Caki2 (cell line): ENCODE measurements at regions not wholly inside any gene's neighbourhood (a gene's known extent, or its start where the extent isn't known, plus 50 kb on each side); places are given as distances from the start of the nearest gene placed in this dataset.
A peak's percentile ranks its signal among the peaks of the same experiment; 100 is the strongest.

Source experiments
- DNase-seq: peaks from one replicate; pipeline ENCODE4 v3.0.0-alpha.2; 2015; ENCODE audit warnings: low read depth
- in situ Hi-C: cut with HindIII; loops from 2 replicates; pipeline ENCODE4 v1.10.0; 2016; ENCODE audit warnings: low sequenced_read_pairs, low pct_unique_long_range_greater_than_20kb, mixed read lengths

DNA sequence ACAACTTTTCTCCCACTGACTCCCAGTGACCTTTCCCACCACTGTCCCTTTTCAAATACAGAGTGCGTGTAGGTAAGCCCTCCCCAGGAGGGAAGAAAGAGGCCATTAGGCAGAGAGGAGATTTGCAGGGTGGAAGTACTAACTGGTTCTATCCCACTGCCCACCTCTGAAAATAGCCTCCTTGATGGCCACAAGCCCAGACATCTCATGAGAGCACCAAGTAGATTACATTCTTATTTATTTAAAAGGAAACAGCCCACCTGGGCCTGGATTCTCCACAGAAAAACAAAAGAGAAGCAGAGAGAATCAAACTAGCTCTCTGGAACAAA, 445.3 kb downstream of the FOXO1 start:
- in situ Hi-C loops = no loop called here
- no peak for DNase-seq

DNA sequence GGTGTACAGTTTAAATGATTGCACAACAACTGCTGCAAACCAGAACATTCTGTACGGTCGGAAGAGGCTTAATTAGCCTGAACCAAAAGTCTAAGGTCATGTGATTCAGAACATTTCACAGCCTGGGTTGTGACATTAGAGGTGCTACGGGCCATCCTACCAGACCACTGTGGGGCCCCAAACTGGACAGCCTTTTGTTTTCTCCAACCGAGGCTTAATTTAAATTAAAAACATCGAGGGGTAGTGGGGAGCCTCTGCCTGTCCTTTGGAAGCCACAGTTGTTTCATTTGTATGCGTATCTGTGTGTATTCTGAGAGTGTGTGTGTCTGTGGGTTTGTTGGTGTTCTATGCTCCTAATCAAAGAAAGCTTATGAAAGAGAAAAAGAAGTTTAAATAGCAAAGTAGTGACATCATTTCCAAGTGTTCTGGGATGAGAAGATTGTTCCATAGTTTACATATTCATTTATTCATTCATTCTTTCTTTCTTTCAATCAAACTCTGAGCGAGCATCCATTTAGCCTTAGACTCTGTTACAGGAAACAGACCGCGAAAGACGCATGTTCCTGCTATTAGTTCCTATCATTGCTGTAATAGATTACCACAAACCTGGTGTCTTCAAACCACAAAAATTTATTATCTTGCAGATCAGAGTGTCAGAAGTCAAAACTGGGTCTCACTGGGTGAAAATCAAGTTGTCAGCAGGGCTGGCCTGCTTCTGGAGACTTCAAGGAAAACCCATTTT, 444.8 kb downstream of the FOXO1 start:
- peak; percentile 29 for DNase-seq
- in situ Hi-C loops = no loop called here

DNA sequence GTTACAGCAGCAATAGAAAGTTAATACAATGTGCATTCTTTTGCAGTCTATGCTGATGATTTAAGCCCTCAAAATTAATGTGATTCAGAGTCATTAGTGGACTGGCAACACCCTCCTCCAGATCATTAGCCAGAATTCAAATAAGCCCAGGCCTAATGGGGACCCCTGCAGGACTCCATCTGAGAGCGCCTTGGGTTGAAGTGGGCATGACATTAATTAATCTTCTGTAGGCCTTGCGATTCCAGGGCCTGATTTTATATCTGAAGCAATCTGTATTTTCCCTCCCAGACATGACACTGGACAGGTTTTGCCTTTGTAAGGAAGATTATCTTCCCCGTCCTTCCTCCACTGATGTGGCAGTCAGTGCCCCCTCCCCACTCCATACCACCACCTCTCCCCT, 442.9 kb downstream of the FOXO1 start:
- DNase-seq = no peak
- in situ Hi-C loops = no loop called here

DNA sequence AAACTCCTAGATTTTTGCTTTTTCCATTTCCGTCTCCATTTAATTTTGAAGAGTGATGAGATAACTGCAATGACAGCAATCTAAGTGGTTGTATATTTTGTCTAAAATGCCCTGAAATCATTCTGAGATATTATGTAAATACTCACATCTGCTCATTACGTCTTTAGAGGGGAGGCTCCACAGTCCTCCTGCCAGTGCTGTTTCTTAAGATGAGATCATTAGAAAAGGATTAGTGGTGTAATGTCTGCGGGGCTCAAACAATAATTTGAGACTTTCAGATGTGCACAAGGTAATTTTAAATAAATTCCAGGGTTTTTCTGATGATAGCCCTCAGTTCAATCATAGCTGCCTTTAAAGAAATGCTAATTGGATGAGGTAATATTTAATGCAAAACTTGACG, 437.9 kb downstream of the FOXO1 start:
- no peak for DNase-seq
- in situ Hi-C loops = no loop called here

DNA sequence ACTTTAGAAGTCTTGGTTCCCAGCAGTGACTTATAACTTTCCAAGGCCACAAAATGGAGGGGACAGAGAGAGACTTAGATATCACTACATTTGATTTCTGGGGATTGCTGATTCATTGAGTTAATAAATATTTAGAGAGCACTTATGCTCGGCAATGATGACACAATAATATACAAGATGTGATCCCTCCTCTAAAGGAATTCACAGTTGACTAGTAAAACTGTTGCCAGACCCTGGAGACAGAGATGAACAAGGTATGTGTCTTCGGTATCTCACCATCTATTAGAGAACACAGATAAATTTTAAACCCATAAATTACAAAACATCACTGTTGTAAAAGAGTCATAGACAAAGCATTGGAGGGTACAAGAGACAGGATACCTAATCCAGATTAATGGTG, 437.5 kb downstream of the FOXO1 start:
- in situ Hi-C loops = no loop called here
- peak; percentile 59 for DNase-seq

DNA sequence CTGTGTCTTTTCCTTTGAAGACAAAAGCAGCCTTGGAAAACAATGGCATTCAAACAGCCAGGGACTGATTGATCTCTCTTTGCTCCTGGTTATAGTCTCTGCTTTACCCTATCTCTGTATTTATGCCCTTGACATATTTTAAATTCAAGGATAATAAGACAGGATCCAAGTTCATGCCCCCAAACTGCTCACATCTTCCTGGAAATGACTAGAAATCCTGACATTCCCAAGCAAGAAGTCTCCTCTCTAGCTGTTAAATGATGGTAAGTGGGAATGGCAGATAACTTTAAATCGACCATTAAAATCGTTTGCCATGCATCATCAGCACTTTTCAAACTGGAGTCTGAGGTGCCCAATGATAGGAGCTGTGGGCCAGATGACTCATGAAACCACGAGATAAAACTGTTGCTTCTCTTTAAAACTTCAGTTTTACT, 435.6 kb downstream of the FOXO1 start:
- DNase-seq = peak; percentile 6
- in situ Hi-C loops = no loop called here

DNA sequence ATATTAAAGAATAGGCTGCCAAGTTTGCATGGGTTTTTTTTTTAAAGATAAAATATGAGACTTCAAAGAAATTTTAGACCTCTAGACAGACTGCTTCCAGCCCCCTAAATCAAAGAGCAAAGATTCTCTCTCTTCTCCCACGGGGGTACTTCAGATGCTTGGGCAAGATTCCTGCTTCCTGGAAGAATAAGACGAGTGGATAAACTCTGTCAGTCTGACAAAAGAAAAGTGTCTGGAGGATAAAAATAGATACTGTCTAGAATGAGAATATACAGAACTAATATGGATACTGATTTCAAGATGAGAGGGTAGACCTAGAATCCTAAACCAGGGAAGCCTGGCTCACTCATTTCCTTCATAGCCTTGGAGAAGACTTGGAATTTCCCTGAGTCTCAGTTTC, 435.1 kb downstream of the FOXO1 start:
- no peak for DNase-seq
- in situ Hi-C loops = no loop called here

DNA sequence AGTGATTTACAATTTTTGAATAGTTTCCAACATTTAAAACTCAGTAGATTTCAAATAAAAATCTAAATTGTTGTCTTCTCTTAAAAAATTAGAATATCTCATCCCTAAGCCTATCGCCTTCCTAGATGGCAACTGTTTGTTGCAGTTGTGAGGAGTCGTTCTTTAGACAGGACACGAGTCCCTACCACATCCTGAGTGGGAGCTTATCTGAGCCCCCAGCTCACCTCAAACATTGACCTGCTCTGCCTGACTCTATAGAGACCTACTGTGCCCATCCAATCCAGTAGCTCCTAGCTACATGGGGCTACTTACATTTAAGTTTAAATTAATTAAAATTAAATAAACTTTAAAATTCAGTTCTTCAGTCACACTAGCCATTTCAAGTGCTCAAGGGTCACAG, 434.7 kb downstream of the FOXO1 start:
- DNase-seq = no peak
- in situ Hi-C loops = no loop called here

DNA sequence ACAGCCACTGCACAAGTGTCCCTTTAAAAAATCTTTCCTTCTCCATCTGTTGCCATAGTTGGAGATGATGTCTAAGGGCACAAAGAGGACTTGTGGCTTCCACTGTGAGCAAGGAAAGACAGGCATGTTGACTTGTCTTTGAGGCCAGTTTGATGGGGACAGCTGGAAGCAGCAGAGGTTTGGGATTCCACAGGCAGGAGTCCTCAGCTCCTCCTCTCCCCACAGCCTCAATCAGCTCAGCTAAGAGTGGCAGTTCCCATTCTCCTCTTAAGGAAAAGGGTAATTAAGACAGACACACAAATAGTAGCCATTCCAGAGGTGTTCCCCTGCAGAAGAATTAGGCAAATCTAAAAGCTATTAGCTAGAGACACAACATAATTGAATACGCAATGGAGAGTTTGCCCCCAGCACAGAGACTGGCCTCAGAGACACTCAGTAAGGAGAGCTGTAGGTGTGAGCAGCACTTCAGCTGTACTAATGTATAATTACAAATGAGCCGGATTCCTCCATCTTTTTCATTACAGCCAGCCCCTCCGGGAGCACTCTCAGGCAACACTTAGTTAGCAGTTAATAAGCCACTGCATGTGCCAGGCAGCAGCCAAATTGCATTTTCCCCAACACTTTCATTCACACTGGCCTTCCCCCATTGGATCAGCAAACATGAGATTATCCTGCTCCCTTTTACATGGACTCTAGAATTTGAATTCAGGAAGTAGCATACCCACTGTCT, 434.0 kb downstream of the FOXO1 start:
- DNase-seq = no peak
- in situ Hi-C loops = no loop called here

DNA sequence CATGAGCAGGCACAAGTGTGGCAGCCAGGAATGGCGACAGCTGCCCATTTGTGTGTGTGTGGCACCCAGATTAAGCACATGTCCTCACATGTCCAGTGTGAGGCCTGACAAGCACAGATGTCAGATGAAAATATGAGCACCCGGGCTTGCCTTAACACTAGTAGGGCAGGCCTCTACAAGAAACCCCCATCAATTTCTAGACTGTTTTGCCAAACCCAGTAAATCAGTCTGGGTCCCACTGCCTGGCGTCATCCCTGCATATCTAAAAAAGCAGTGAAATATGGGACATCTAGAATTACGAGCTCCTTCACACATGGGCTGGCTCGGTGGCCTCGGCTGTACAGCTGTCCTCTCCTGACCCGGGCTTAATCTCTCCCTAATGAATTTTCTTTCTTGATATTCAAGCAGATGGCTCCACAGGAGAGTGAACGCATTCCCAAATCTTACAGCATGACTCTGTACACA, 432.7 kb downstream of the FOXO1 start:
- in situ Hi-C loops = no loop called here
- DNase-seq = no peak

DNA sequence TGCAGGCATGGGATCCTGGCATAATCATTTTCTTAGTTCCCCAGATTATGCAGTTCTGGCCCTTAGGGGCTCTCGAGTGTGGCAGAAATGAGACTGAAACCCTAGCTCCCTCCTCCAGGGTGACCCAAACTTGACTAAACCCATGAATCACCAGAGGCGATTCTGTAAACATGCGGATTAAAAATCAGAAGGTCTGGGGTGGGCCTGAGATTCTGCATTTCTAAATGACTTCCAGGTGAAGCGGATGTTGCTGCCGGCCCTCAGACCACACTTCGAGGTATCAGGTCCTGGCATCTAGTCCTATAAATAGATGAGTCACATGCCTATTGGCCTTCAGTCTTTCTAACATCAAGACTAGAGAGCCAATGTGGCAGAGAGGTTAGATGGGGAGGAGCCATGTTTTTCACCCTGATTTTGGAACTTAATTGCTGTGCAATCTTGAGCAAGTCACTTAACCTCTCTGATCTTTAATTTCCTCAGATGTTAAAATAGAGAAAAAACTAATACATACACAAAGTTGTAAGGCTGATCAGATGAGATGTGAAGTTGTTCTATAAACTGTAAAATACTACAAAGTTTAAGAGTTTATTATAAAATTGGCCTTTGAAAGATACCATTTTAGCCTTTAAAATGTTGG, 431.2 kb downstream of the FOXO1 start:
- in situ Hi-C loops = no loop called here
- no peak for DNase-seq

DNA sequence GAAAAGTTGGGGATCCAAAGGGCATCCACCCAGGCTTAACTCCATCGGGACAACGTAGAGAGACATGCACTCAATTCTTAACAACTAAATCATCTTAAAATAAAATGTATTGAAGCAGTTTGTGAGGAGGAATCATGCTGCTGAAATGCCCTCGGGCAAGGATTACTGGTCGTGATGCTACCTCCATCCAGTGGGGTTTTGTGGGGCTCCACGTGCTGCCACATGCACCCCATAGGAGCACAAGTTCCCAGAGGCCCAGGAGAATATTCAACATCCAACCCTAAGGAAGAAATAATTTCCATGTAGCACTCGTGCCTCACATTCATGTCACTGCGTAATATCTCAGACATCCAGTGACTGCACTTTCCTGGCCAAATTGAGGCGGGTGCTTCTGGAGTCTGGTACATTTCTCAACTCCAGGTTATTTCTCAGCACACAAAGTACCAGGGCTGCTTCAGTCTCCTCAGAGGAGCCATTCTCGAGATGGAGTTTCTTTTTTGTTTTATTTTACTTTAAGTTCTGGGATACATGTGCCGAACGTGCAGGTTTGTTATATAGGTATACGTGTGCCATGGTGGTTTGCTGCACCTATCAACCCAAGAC, 429.8 kb downstream of the FOXO1 start:
- DNase-seq = no peak
- in situ Hi-C loops = no loop called here

DNA sequence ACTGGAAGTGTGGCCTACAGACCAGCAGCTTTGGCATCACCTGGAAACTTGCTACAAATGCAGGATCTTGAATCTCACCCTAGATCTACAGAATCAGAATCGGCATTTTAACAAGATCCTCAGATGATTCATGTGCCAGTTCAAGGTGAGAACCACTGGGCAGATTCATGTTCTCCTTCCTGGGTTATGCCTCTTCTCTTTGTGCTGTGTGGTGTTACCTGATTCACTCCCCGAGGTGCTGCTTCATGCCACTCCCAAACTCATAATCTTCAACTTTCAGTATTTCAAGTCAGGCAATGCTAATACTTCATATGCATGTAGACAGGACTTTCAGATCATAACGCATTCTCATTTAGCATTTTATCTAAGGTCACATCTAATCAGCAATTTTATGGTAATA, 427.7 kb downstream of the FOXO1 start:
- in situ Hi-C loops = no loop called here
- no peak for DNase-seq

DNA sequence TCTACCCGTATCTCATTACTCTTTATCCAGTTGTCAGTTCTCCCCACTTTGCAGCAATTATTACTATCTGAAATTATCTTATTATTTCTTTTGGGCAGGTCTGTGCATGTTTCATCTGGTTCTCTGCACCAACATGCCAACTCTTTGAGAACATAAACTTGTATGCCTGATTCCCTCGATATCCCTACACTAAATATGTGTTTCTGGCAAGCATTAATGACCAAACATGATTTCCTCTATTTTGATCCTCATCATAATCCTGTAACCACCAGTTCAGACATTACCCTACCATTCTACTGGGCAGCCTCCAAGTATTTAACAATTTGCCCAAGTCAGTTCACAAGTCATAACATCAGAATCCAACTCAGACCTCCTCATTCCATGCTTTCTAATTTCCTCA, 426.1 kb downstream of the FOXO1 start:
- in situ Hi-C loops = no loop called here
- no peak for DNase-seq

DNA sequence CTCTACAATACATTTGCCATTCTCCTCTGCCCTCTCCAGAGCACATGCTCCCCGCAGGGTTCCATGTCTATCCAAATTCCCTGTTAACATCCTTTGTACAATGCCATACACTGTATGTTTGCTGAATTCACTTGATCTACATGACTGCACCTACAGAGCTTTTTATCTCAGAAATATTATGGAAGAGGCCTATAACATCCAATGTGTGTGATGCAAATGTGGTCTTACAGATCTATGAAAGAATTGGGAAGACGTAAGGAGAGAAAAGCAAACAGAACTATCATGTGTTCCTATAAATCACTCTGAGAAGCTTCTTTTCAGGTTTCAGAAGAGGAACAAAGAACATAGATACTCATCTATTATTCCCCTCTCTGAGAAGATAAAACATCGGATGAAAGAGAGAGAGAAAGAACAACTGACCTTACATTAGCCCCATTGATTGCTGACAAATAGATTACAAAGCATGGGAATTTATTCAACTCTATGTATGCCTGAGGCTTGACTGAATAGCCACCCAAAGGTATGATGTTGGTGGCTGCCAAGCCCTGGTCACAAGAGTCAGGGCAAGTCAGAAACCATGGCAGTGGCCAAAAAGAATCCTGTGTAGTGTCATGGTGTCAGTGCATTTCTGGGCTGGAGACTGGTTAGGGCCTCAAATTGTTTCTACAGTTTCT, 425.2 kb downstream of the FOXO1 start:
- no peak for DNase-seq
- in situ Hi-C loops = no loop called here

DNA sequence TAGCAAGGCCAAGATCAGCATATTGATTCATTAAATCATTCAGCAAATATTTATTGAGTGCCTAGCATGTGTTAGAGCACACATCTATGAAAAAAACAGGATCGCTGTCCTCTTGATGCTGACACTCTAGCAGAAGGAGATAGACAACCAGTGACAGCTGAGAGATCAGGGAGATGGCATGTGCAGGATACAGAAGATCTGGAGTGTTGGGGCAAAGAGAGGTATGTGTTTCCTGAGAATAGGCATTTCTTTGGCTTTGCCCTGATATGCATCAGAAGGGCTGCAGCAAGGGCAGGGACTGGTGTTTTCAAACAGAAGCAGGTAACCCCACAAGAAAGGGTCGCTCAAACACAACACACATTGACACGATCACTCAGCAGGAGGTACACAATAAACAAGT, 423.4 kb downstream of the FOXO1 start:
- no peak for DNase-seq
- in situ Hi-C loops = no loop called here

DNA sequence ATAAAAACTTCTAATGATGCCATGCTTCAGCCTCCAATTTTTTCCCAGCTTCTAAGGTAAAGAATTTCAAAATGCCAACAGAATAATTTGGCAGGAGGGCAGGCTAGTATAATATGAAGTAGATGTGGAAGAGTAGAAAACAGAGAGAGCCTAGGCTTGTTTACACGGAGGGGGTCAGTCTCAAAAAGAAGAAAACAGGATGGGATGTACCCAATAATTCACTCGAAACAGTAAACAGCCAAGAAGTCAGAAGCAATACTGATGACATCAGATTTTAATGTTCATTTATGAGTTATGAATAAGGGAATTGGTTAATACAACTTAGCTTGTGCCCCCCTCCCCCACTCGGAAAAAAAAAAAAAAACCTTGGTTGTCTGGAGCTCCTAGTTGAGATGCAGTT, 422.5 kb downstream of the FOXO1 start:
- in situ Hi-C loops = no loop called here

DNA sequence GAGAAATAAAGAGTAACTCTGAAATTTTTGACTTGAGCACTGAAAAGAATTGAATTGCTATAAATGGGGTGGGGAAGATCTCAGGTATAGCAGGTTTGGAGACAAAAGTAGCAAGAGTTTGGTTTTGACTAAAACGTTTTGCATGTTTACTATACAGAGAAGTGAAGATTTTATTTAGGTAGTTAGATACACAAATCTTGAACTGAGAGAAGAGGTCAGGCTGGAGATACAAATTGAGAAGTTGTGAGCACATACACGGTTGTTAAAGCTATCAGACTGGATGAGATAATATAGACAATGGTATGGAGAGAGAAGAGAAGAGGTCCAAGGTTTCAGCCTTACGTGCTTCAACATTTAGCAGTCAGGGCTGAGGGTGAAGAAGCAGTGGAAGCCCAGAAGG, 420.9 kb downstream of the FOXO1 start:
- in situ Hi-C loops = no loop called here
- no peak for DNase-seq

More for the DNA sequence above, 422.5 kb downstream of the FOXO1 start:
- no peak for DNase-seq

DNA sequence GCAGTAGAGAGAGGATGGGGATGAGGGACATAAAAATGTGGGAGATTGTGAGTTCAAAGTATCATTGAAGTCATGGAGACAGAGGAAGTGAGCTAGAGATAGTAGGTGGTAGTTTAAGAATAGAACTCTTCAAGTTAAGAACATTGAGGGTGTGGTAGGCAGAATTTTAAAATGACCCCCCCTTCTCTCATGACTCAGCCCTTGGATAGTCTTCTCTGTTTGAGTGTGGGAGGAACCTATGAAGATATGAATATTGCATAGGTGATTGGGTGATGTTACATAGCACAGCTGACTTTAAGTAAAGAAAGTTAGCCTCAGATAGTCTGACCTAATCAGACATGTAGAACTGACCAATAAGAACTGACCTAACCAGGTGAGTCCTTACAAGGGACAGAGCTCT, 418.6 kb downstream of the FOXO1 start:
- in situ Hi-C loops = no loop called here
- DNase-seq = no peak
